IPS-NIHi11 (cell line): ENCODE measurements at regions not wholly inside any gene's neighbourhood (a gene's known extent, or its start where the extent isn't known, plus 50 kb on each side); places are given as distances from the start of the nearest gene placed in this dataset.
A peak's percentile ranks its signal among the peaks of the same experiment; 100 is the strongest.

ENCODE experiments used
- DNase-seq: peaks from one replicate; pipeline ENCODE4 v3.0.0; 2012; ENCODE audit warnings: mixed read lengths, low spot score

GRCh38 chr17:79420318-79421243, 190.3 kb downstream of the RBFOX3 start:
- no peak for DNase-seq

- DNase-seq: no peak
Observed at GRCh38 chr17:79417476-79417988, 193.3 kb downstream of the RBFOX3 start.

- DNase-seq: no peak
Observed at GRCh38 chr17:79415909-79416308, 194.9 kb downstream of the RBFOX3 start.

GRCh38 chr17:79415365-79415764, 195.5 kb downstream of the RBFOX3 start:
- no peak for DNase-seq

- no peak for DNase-seq
Observed at GRCh38 chr17:79414793-79415211, 196.0 kb downstream of the RBFOX3 start.

GRCh38 chr17:79414063-79414792, 196.6 kb downstream of the RBFOX3 start:
- DNase-seq: no peak

GRCh38 chr17:79413611-79414010, 197.2 kb downstream of the RBFOX3 start:
- no peak for DNase-seq

GRCh38 chr17:79412886-79413390, 197.9 kb downstream of the RBFOX3 start:
- no peak for DNase-seq

GRCh38 chr17:79412110-79412509, 198.7 kb downstream of the RBFOX3 start:
- DNase-seq: no peak

GRCh38 chr17:79411419-79411818, 199.4 kb downstream of the RBFOX3 start:
- no peak for DNase-seq

- no peak for DNase-seq
Observed at GRCh38 chr17:79410681-79411080, 200.2 kb downstream of the RBFOX3 start.

GRCh38 chr17:79408251-79408650, 202.6 kb downstream of the RBFOX3 start:
- DNase-seq: no peak

- no peak for DNase-seq
Observed at GRCh38 chr17:79407385-79407784, 203.5 kb downstream of the RBFOX3 start.

GRCh38 chr17:79406316-79406715, 204.5 kb downstream of the RBFOX3 start:
- no peak for DNase-seq

- no peak for DNase-seq
Observed at GRCh38 chr17:79405823-79406222, 205.0 kb downstream of the RBFOX3 start.

- no peak for DNase-seq
Observed at GRCh38 chr17:79404136-79404911, 206.5 kb downstream of the RBFOX3 start.

- no peak for DNase-seq
Observed at GRCh38 chr17:79401704-79402674, 208.9 kb downstream of the RBFOX3 start.

GRCh38 chr17:79400989-79401703, 209.7 kb downstream of the RBFOX3 start:
- peak; percentile 95 for DNase-seq

GRCh38 chr17:79399610-79400144, 211.2 kb downstream of the RBFOX3 start:
- DNase-seq: no peak

- DNase-seq: no peak
Observed at GRCh38 chr17:79398441-79398840, 212.4 kb downstream of the RBFOX3 start.
